ENCODE measurements at regions not wholly inside any gene's neighbourhood (a gene's known extent, or its start where the extent isn't known, plus 50 kb on each side); places are given as distances from the start of the nearest gene placed in this dataset.

DNA sequence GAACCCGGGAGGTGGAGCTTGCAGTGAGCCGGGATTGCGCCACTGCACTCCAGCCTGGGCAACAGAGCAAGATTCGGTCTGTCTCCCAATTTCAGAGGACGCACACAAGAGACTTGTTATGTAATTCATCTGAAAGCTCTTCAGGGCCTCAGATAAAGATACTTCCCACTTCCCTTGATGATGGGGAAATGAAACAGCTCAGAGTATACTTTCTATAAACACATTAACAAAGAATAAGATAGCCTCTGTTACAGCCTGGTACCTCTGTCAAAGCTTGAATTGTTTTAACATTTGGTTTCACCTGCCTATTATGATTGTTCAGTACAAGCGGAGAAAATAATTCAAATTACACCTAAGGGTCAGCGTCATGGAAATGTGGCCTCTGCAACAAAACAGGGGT lies 622.9 kb upstream of the ADGRL4 start:
- H3F3A ChIP-seq (ENCODE audit: insufficient read depth, low read length), result no peaks in the 10 kb centered on the region
- no peak overlapping the region for H3K9ac ChIP-seq (ENCODE audit: low read length)
- DNase-seq, result no peak
- H4K20me1 ChIP-seq (ENCODE audit: insufficient read depth, low read length), result no peaks in the 10 kb centered on the region
- TF ChIP-seq CTCF (IDR thresholded peaks at IDR 0.05; ENCODE audit: low read length) (no peak), EZH2phosphoT487 (IDR thresholded peaks at IDR 0.05; ENCODE audit: low read length) (no peak), EZH2 (optimal IDR thresholded peaks at IDR 0.05; ENCODE audit: low read depth, low read length) (no peak)
- no peaks in the 10 kb centered on the region for H3K27me3 ChIP-seq (replicated peaks; ENCODE audit: insufficient read depth, low read length)
- H3K9me3 ChIP-seq (replicated peaks; ENCODE audit: insufficient read depth, low read length), result no peaks in the 10 kb centered on the region
- H3K4me1 ChIP-seq (ENCODE audit: low read length), result no peaks in the 10 kb centered on the region
- H3K27ac ChIP-seq (ENCODE audit: low read length), result no peak overlapping the region
- H3K9me2 ChIP-seq (replicated peaks; ENCODE audit: insufficient read depth, low read length), result 0 out of 2 replicates have a peak, but pooled peaks cover 4% of the 10 kb centered on the region
- no peaks in the 10 kb centered on the region for H3K36me3 ChIP-seq (replicated peaks; ENCODE audit: insufficient read depth, low read length)
- H2AFZ ChIP-seq (ENCODE audit: low read length), result no peak overlapping the region
- H3K4me2 ChIP-seq (ENCODE audit: low read depth, low read length), result no peak overlapping the region
- no peaks in the 10 kb centered on the region for H3K79me2 ChIP-seq (ENCODE audit: low read length)
- no peak overlapping the region for H3K4me3 ChIP-seq (ENCODE audit: low read length)

GRCh38 chr1:79617777-79618176 lies 611.2 kb upstream of the ADGRL4 start:
- Histone ChIP-seq H3K9me2 (replicated peaks; ENCODE audit: insufficient read depth, low read length) (no peaks in the 10 kb centered on the region), H4K20me1 (ENCODE audit: insufficient read depth, low read length) (no peaks in the 10 kb centered on the region), H3K9ac (ENCODE audit: low read length) (no peak overlapping the region), H3K4me1 (ENCODE audit: low read length) (no peaks in the 10 kb centered on the region), H3K4me3 (ENCODE audit: low read length) (no peak overlapping the region), H3K79me2 (ENCODE audit: low read length) (no peaks in the 10 kb centered on the region), H3K4me2 (ENCODE audit: low read depth, low read length) (no peak overlapping the region), H3K27me3 (replicated peaks; ENCODE audit: insufficient read depth, low read length) (no peaks in the 10 kb centered on the region), H3K36me3 (replicated peaks; ENCODE audit: insufficient read depth, low read length) (no peaks in the 10 kb centered on the region), H3K27ac (ENCODE audit: low read length) (no peak overlapping the region), H3K9me3 (replicated peaks; ENCODE audit: insufficient read depth, low read length) (no peaks in the 10 kb centered on the region), H2AFZ (ENCODE audit: low read length) (no peak overlapping the region), H3F3A (ENCODE audit: insufficient read depth, low read length) (no peaks in the 10 kb centered on the region)
- no peak for DNase-seq
- TF ChIP-seq CTCF (IDR thresholded peaks at IDR 0.05; ENCODE audit: low read length), result peak; percentile 25
- no peak for TF ChIP-seq EZH2phosphoT487 (IDR thresholded peaks at IDR 0.05; ENCODE audit: low read length)

DNA sequence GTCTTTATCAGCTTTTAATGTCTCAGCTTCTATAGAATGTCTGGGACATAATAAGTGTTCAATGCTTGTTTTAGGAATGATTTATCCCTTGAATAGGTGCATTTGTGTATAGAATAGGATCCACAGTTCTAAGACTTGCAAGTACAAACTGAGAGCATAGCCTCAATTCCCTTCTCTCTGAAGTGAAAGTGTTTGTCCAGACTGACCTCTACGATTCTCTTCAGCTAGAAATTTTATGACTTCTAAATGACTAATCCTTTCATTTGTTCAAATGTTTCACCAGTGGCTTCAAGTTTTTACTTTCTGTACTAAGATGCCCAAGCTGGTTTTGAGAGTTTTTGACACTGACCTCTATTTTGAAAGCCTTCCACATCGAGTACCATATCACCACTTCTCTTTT lies 608.2 kb upstream of the ADGRL4 start:
- Histone ChIP-seq H3K4me2 (ENCODE audit: low read depth, low read length) (no peak overlapping the region), H3K27ac (ENCODE audit: low read length) (no peak overlapping the region), H4K20me1 (ENCODE audit: insufficient read depth, low read length) (no peaks in the 10 kb centered on the region), H3K9ac (ENCODE audit: low read length) (no peak overlapping the region), H3F3A (ENCODE audit: insufficient read depth, low read length) (no peaks in the 10 kb centered on the region), H3K4me3 (ENCODE audit: low read length) (no peak overlapping the region), H3K9me3 (replicated peaks; ENCODE audit: insufficient read depth, low read length) (no peaks in the 10 kb centered on the region), H3K27me3 (replicated peaks; ENCODE audit: insufficient read depth, low read length) (no peaks in the 10 kb centered on the region), H3K9me2 (replicated peaks; ENCODE audit: insufficient read depth, low read length) (no peaks in the 10 kb centered on the region), H3K36me3 (replicated peaks; ENCODE audit: insufficient read depth, low read length) (no peaks in the 10 kb centered on the region), H3K4me1 (ENCODE audit: low read length) (no peaks in the 10 kb centered on the region), H3K79me2 (ENCODE audit: low read length) (no peaks in the 10 kb centered on the region), H2AFZ (ENCODE audit: low read length) (no peak overlapping the region)
- DNase-seq, result peak; percentile 16
- TF ChIP-seq EZH2 (optimal IDR thresholded peaks at IDR 0.05; ENCODE audit: low read depth, low read length) (no peak), CTCF (IDR thresholded peaks at IDR 0.05; ENCODE audit: low read length) (no peak), EZH2phosphoT487 (IDR thresholded peaks at IDR 0.05; ENCODE audit: low read length) (no peak)

Data from MM.1S (cell line).